SU-DHL-6 (cell line): ENCODE measurements at regions not wholly inside any gene's neighbourhood (a gene's known extent, or its start where the extent isn't known, plus 50 kb on each side); places are given as distances from the start of the nearest gene placed in this dataset.

Experiments
- H2AFZ ChIP-seq: fragments of 200-600 bp; sonication (generic); 2 replicates; pipeline ENCODE4 v1.6.1; 2014; ENCODE audit warnings: low read depth, mild to moderate bottlenecking, moderate library complexity, mixed read lengths, antibody characterized with exemption, low read length; ENCODE audit not compliant: severe bottlenecking
- H3F3A ChIP-seq: fragments of 200-600 bp; shearing (Covaris generic); 2 replicates; pipeline ENCODE4 v1.6.0; 2016; ENCODE audit warnings: antibody characterized with exemption, mild to moderate bottlenecking; ENCODE audit not compliant: insufficient read depth
- H3K27ac ChIP-seq: fragments of 200-600 bp; sonication (generic); 2 replicates; pipeline ENCODE4 v1.5.1; 2016; ENCODE audit warnings: low read depth, mild to moderate bottlenecking, low read length, moderate library complexity, mixed read lengths
- H3K27me3 ChIP-seq: fragments of 200-600 bp; sonication (generic), shearing (Covaris generic); 2 replicates; pipeline ENCODE4 v1.6.0; 2014; ENCODE audit warnings: mild to moderate bottlenecking, low read length
- H3K36me3 ChIP-seq: fragments of 200-600 bp; sonication (generic); 2 replicates; pipeline ENCODE4 v1.6.1; 2014; ENCODE audit warnings: mild to moderate bottlenecking, low read length, mixed read lengths
- H3K4me2 ChIP-seq: fragments of 300-600, 200-600 bp; shearing (Covaris generic), sonication (generic); 2 replicates; pipeline ENCODE4 v1.6.0; 2014; ENCODE audit warnings: low read length, low read depth, mild to moderate bottlenecking; ENCODE audit not compliant: poor library complexity, severe bottlenecking
- H3K4me3 ChIP-seq: fragments of 200-600 bp; sonication (generic); 2 replicates; pipeline ENCODE4 v1.5.1; 2014; ENCODE audit warnings: antibody characterized with exemption, low read length, mild to moderate bottlenecking, mixed read lengths; ENCODE audit not compliant: insufficient read depth, poor library complexity, severe bottlenecking
- H3K79me2 ChIP-seq: fragments of 200-600 bp; sonication (generic); 2 replicates; pipeline ENCODE4 v1.6.1; 2014; ENCODE audit warnings: mild to moderate bottlenecking, low read length, moderate library complexity; ENCODE audit not compliant: insufficient read depth
- H3K9ac ChIP-seq: fragments of 200-600 bp; sonication (generic); 2 replicates; pipeline ENCODE4 v1.7.0; 2014; ENCODE audit warnings: mild to moderate bottlenecking, low read length
- H3K9me2 ChIP-seq: fragments of 200-600 bp; sonication (generic); replicated peaks from 2 replicates; pipeline ENCODE4 v1.6.1; 2014; ENCODE audit warnings: low read length; ENCODE audit not compliant: insufficient read depth
- H3K9me3 ChIP-seq: fragments of 200-600 bp; sonication (generic); 2 replicates; pipeline ENCODE4 v1.6.1; 2014; ENCODE audit warnings: low read length, mixed read lengths; ENCODE audit not compliant: insufficient read depth
- H4K20me1 ChIP-seq: fragments of 200-600 bp; sonication (generic); 2 replicates; pipeline ENCODE4 v1.6.1; 2014; ENCODE audit warnings: low read depth, mild to moderate bottlenecking, antibody characterized with exemption, low read length, moderate library complexity, mixed read lengths
- CTCF ChIP-seq: fragments of 200-600 bp; sonication (generic); IDR thresholded peaks from one replicate; pipeline ENCODE4 v1.5.1; 2017; ENCODE audit warnings: antibody characterized with exemption, mild to moderate bottlenecking, low read length, moderate library complexity; ENCODE audit not compliant: insufficient read depth, poor library complexity, severe bottlenecking
- EZH2phosphoT487 ChIP-seq: fragments of 200-600 bp; sonication (generic), shearing (Covaris generic); conservative IDR thresholded peaks from 2 replicates; pipeline ENCODE4 v1.6.1; 2018; ENCODE audit warnings: mild to moderate bottlenecking, antibody characterized with exemption, low read length, moderate library complexity, mixed read lengths

DNA sequence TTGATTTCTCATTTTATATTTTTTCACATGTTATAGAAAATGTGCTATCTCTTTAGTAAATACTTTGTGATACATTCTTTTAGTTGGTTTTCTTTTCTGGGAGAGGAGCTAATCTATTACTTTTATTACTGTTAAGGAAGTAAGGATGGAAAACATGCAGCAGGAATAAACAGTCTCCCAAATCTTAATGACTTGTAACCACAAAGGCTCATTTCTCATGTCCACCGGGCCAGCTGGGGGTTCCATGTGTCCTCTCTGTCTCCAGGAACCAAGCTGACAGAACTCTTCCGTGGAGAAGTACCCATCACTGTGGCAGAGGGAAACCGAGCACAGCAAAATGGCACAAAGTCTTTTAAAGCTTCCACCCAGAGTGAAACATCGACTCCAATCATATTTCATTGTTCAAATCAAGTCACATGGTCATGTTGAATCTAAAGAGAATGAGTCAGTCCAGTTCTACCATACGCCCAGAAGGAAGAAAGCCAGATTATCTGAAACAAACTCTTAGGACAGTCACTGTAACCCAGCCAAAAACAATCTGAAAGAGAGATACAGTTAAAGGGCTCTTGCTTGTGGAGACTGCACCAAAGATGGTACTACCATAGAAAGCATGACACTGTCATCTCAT is 97.1 kb upstream of the CDH6 start:
- H3K27ac ChIP-seq, result no peak overlapping the region

GRCh38 chr5:31095796-31096195 is 97.7 kb upstream of the CDH6 start:
- H3K79me2 ChIP-seq, result no peaks in the 10 kb centered on the region
- H3K4me2 ChIP-seq, result no peak overlapping the region
- H2AFZ ChIP-seq, result no peak overlapping the region
- no peaks in the 10 kb centered on the region for H3K9me3 ChIP-seq
- no peak for TF ChIP-seq CTCF
- TF ChIP-seq EZH2phosphoT487, result no peak
- no peaks in the 10 kb centered on the region for H3F3A ChIP-seq
- no peaks in the 10 kb centered on the region for H3K36me3 ChIP-seq
- no peaks in the 10 kb centered on the region for H3K27me3 ChIP-seq
- H3K9me2 ChIP-seq, result no peaks in the 10 kb centered on the region
- no peak overlapping the region for H3K4me3 ChIP-seq
- H3K27ac ChIP-seq, result no peak overlapping the region
- no peak overlapping the region for H3K9ac ChIP-seq
- no peaks in the 10 kb centered on the region for H4K20me1 ChIP-seq

More for the DNA sequence above, 97.1 kb upstream of the CDH6 start:
- Histone ChIP-seq H3K36me3 (no peaks in the 10 kb centered on the region), H3K27me3 (no peaks in the 10 kb centered on the region), H2AFZ (no peak overlapping the region), H3K4me2 (no peak overlapping the region), H3K9me2 (no peaks in the 10 kb centered on the region), H3K9me3 (no peaks in the 10 kb centered on the region), H3K9ac (no peak overlapping the region), H4K20me1 (no peaks in the 10 kb centered on the region), H3K79me2 (no peaks in the 10 kb centered on the region), H3F3A (no peaks in the 10 kb centered on the region), H3K4me3 (no peak overlapping the region)
- TF ChIP-seq CTCF, result no peak

- H3K27ac ChIP-seq, result no peak overlapping the region
- no peak overlapping the region for H3K4me3 ChIP-seq
- H3K79me2 ChIP-seq, result no peaks in the 10 kb centered on the region
- H3K9ac ChIP-seq, result no peak overlapping the region
- no peaks in the 10 kb centered on the region for H3K27me3 ChIP-seq
- no peaks in the 10 kb centered on the region for H3K9me2 ChIP-seq
- H3K36me3 ChIP-seq, result no peaks in the 10 kb centered on the region
- H3F3A ChIP-seq, result no peaks in the 10 kb centered on the region
- no peak overlapping the region for H2AFZ ChIP-seq
- TF ChIP-seq CTCF (no peak), EZH2phosphoT487 (no peak)
- no peak overlapping the region for H3K4me2 ChIP-seq
- H3K9me3 ChIP-seq, result no peaks in the 10 kb centered on the region
- H4K20me1 ChIP-seq, result no peaks in the 10 kb centered on the region
Measured at GRCh38 chr5:31091501-31091900, 102.0 kb upstream of the CDH6 start.
